GM23338 (cell line): ENCODE measurements at regions not wholly inside any gene's neighbourhood (a gene's known extent, or its start where the extent isn't known, plus 50 kb on each side); places are given as distances from the start of the nearest gene placed in this dataset.

Experiments
- ATAC-seq: fragments of 200-7000 bp; cut with Tn5 transposase; 3 replicates; pipeline ENCODE4 v1.9.1; 2020
- DNase-seq: peaks from one replicate; pipeline ENCODE4 v3.0.0-alpha.2; 2015; ENCODE audit warnings: low spot score
- H2AFZ ChIP-seq: fragments of 200-600 bp; sonication (generic); 2 replicates; pipeline ENCODE4 v1.8.0; 2016; ENCODE audit warnings: antibody characterized with exemption, mild to moderate bottlenecking, moderate library complexity
- H3F3A ChIP-seq: fragments of 200-600 bp; sonication (generic); replicated peaks from 2 replicates; pipeline ENCODE4 v1.8.0; 2017; ENCODE audit warnings: antibody characterized with exemption, mixed run types, low read depth
- H3K27ac ChIP-seq: fragments of 200-600 bp; sonication (generic); 2 replicates; pipeline ENCODE4 v1.6.1; 2016; ENCODE audit warnings: low read depth
- H3K27me3 ChIP-seq: fragments of 200-600 bp; sonication (generic); 2 replicates; pipeline ENCODE4 v1.8.0; 2016; ENCODE audit warnings: mild to moderate bottlenecking, mixed run types, moderate library complexity; ENCODE audit not compliant: insufficient read depth
- H3K36me3 ChIP-seq: fragments of 200-600 bp; sonication (generic); 2 replicates; pipeline ENCODE4 v1.8.0; 2016; ENCODE audit warnings: mild to moderate bottlenecking; ENCODE audit not compliant: insufficient read depth
- H3K4me1 ChIP-seq: fragments of 200-600 bp; sonication (generic); 2 replicates; pipeline ENCODE4 v1.8.0; 2016; ENCODE audit warnings: mild to moderate bottlenecking, moderate library complexity; ENCODE audit not compliant: insufficient read depth
- H3K4me2 ChIP-seq: fragments of 200-600 bp; sonication (generic); 2 replicates; pipeline ENCODE4 v1.7.1; 2017; ENCODE audit warnings: mixed run types
- H3K4me3 ChIP-seq: fragments of 200-600 bp; sonication (generic); 2 replicates; pipeline ENCODE4 v1.6.1; 2016; ENCODE audit warnings: mixed run types
- H3K79me2 ChIP-seq: fragments of 200-600 bp; sonication (generic); replicated peaks from 2 replicates; pipeline ENCODE4 v1.8.0; 2017; ENCODE audit warnings: mild to moderate bottlenecking; ENCODE audit not compliant: insufficient read depth
- H3K9me2 ChIP-seq: fragments of 200-600 bp; sonication (generic); 2 replicates; pipeline ENCODE4 v1.8.0; 2017; ENCODE audit not compliant: insufficient read depth
- H4K20me1 ChIP-seq: fragments of 200-600 bp; sonication (generic); replicated peaks from 2 replicates; pipeline ENCODE4 v1.8.0; 2017; ENCODE audit warnings: mild to moderate bottlenecking; ENCODE audit not compliant: insufficient read depth
- H3K27ac Mint-ChIP-seq: 2 replicates; pipeline ENCODE4 v1.8.0; 2020; ENCODE audit warnings: inconsistent platforms, mild to moderate bottlenecking, moderate library complexity, mixed read lengths
- H3K27me3 Mint-ChIP-seq: 3 replicates; pipeline ENCODE4 v1.8.0; 2022; ENCODE audit warnings: low read depth, mild to moderate bottlenecking, moderate library complexity, mixed read lengths, inconsistent platforms; ENCODE audit not compliant: insufficient read depth, poor library complexity
- H3K36me3 Mint-ChIP-seq: 3 replicates; pipeline ENCODE4 v1.8.0; 2021; ENCODE audit warnings: low read depth, mild to moderate bottlenecking, inconsistent platforms, moderate library complexity, mixed read lengths
- H3K4me1 Mint-ChIP-seq: 3 replicates; pipeline ENCODE4 v1.8.0; 2020; ENCODE audit warnings: mild to moderate bottlenecking, inconsistent platforms, mixed read lengths
- H3K4me3 Mint-ChIP-seq: 3 replicates; pipeline ENCODE4 v1.8.0; 2021; ENCODE audit warnings: moderate library complexity, mild to moderate bottlenecking, inconsistent platforms, mixed read lengths
- H3K9me3 Mint-ChIP-seq: 3 replicates; pipeline ENCODE4 v1.8.0; 2020; ENCODE audit warnings: moderate library complexity, mild to moderate bottlenecking, inconsistent platforms, mixed read lengths
- EZH2phosphoT487 ChIP-seq: fragments of 200-600 bp; sonication (generic); IDR thresholded peaks from one replicate; pipeline ENCODE4 v1.8.1; 2018; ENCODE audit warnings: antibody characterized with exemption; ENCODE audit not compliant: unreplicated experiment
- REST ChIP-seq: IDR thresholded peaks from one replicate; pipeline ENCODE4 v1.6.1; 2018; ENCODE audit warnings: antibody characterized with exemption; ENCODE audit not compliant: unreplicated experiment
- STAT1 ChIP-seq: IDR thresholded peaks from one replicate; pipeline ENCODE4 v1.6.1; 2016; ENCODE audit warnings: antibody characterized with exemption; ENCODE audit not compliant: unreplicated experiment
- ZNF114 ChIP-seq: fragments of 250-450 bp; sonication (Bioruptor Pico); IDR thresholded peaks from 2 replicates; pipeline ENCODE4 v1.5.0; 2020; ENCODE audit warnings: mild to moderate bottlenecking, moderate library complexity
- TF ChIP-seq, protein P1 (sequence below): fragments of 250-450 bp; sonication (Bioruptor Pico); IDR thresholded peaks from 2 replicates; pipeline ENCODE4 v1.5.0; 2020; ENCODE audit warnings: mild to moderate bottlenecking, moderate library complexity

DNA sequence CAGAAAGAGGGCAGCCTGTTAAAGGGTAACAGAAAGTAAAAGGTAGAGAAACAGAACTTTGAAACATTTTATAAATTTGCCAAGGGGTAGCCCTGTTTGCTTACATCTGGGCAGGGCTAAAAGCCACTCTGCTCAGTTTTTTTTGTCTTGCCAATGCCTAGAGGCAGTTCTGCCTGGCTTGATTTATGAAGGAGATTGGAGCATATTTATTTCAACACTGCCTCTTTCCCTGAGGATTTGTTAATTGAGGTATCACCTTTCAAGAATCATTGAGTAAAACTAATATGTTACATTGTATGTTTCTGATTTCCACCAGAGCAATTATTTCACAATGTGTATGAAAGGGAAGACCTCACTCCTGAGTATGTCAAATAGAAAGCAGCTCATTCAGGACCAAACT lies 160.8 kb downstream of the GXYLT1 start:
- Mint-ChIP-seq H3K27me3 (no peaks in the 10 kb centered on the region), H3K4me3 (no peak overlapping the region), H3K36me3 (peaks cover 11% of the 10 kb centered on the region), H3K4me1 (peaks cover 14% of the 10 kb centered on the region), H3K9me3 (peaks cover 25% of the 10 kb centered on the region), H3K27ac (no peak overlapping the region)
- Histone ChIP-seq H3K4me3 (no peak overlapping the region), H3K4me1 (no peaks in the 10 kb centered on the region), H3F3A (no peaks in the 10 kb centered on the region), H2AFZ (no peak overlapping the region), H3K27ac (no peak overlapping the region), H3K4me2 (no peak overlapping the region), H3K36me3 (peaks cover 4% of the 10 kb centered on the region; the same call in 1 of the 2 replicates), H4K20me1 (no peaks in the 10 kb centered on the region), H3K27me3 (no peaks in the 10 kb centered on the region), H3K79me2 (no peaks in the 10 kb centered on the region), H3K9me2 (no peaks in the 10 kb centered on the region)
- ATAC-seq, result no peak
- DNase-seq, result no peak
- TF ChIP-seq ZNF114 (CRISPR knock-in tag) (no peak), EZH2phosphoT487 (no peak), REST (no peak), STAT1 (no peak)
- TF ChIP-seq, protein P1, sequence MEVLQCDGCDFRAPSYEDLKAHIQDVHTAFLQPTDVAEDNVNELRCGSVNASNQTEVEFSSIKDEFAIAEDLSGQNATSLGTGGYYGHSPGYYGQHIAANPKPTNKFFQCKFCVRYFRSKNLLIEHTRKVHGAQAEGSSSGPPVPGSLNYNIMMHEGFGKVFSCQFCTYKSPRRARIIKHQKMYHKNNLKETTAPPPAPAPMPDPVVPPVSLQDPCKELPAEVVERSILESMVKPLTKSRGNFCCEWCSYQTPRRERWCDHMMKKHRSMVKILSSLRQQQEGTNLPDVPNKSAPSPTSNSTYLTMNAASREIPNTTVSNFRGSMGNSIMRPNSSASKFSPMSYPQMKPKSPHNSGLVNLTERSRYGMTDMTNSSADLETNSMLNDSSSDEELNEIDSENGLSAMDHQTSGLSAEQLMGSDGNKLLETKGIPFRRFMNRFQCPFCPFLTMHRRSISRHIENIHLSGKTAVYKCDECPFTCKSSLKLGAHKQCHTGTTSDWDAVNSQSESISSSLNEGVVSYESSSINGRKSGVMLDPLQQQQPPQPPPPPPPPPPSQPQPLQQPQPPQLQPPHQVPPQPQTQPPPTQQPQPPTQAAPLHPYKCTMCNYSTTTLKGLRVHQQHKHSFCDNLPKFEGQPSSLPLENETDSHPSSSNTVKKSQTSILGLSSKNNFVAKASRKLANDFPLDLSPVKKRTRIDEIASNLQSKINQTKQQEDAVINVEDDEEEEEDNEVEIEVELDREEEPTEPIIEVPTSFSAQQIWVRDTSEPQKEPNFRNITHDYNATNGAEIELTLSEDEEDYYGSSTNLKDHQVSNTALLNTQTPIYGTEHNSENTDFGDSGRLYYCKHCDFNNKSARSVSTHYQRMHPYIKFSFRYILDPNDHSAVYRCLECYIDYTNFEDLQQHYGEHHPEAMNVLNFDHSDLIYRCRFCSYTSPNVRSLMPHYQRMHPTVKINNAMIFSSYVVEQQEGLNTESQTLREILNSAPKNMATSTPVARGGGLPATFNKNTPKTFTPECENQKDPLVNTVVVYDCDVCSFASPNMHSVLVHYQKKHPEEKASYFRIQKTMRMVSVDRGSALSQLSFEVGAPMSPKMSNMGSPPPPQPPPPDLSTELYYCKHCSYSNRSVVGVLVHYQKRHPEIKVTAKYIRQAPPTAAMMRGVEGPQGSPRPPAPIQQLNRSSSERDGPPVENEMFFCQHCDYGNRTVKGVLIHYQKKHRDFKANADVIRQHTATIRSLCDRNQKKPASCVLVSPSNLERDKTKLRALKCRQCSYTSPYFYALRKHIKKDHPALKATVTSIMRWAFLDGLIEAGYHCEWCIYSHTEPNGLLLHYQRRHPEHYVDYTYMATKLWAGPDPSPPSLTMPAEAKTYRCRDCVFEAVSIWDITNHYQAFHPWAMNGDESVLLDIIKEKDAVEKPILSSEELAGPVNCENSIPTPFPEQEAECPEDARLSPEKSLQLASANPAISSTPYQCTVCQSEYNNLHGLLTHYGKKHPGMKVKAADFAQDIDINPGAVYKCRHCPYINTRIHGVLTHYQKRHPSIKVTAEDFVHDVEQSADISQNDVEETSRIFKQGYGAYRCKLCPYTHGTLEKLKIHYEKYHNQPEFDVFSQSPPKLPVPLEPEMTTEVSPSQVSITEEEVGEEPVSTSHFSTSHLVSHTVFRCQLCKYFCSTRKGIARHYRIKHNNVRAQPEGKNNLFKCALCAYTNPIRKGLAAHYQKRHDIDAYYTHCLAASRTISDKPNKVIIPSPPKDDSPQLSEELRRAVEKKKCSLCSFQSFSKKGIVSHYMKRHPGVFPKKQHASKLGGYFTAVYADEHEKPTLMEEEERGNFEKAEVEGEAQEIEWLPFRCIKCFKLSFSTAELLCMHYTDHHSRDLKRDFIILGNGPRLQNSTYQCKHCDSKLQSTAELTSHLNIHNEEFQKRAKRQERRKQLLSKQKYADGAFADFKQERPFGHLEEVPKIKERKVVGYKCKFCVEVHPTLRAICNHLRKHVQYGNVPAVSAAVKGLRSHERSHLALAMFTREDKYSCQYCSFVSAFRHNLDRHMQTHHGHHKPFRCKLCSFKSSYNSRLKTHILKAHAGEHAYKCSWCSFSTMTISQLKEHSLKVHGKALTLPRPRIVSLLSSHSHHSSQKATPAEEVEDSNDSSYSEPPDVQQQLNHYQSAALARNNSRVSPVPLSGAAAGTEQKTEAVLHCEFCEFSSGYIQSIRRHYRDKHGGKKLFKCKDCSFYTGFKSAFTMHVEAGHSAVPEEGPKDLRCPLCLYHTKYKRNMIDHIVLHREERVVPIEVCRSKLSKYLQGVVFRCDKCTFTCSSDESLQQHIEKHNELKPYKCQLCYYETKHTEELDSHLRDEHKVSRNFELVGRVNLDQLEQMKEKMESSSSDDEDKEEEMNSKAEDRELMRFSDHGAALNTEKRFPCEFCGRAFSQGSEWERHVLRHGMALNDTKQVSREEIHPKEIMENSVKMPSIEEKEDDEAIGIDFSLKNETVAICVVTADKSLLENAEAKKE (CRISPR knock-in tag), result no peak
